Body of pancreas (tissue), 4 donors: ENCODE measurements at regions not wholly inside any gene's neighbourhood (a gene's known extent, or its start where the extent isn't known, plus 50 kb on each side); places are given as distances from the start of the nearest gene placed in this dataset.
"Not testable (repeated sequence)": the region's sequence is repeated elsewhere in the genome, so short reads cannot be mapped to it uniquely, and the experiment has no call there.

Experiments
- ATAC-seq: fragments of 150-250 bp; one replicate; pipeline ENCODE4 v1.9.1; 2016
- DNase-seq, 4 donors: peaks; one replicate each; pipeline ENCODE4 v3.0.0-alpha.2; 2019
- H3K27ac ChIP-seq, 4 donors: fragments of 200-600 bp; sonication (generic); 1 replicate in 3 of 4; 2 replicates in 1 of 4; pipeline versions ENCODE4 v1.5.1 to v1.6.1; 2016 to 2019; ENCODE audit warnings: mild to moderate bottlenecking in 1 of 4, mixed read lengths in 1 of 4, moderate library complexity in 1 of 4
- H3K27me3 ChIP-seq, 2 donors: fragments of 200-600 bp; sonication (generic); one replicate each; pipeline ENCODE4 v1.6.0; 2016; ENCODE audit warnings: mild to moderate bottlenecking in 1 of 2
- H3K36me3 ChIP-seq, 2 donors: fragments of 200-600 bp; sonication (generic); replicated peaks in 1 of 2; 2 replicates each; pipeline ENCODE4 v1.5.1; 2016; ENCODE audit warnings: low read depth in 2 of 2; ENCODE audit not compliant: insufficient read depth in 1 of 2
- H3K4me1 ChIP-seq: fragments of 200-600 bp; sonication (generic); one replicate; pipeline ENCODE4 v1.6.0; 2016
- H3K4me3 ChIP-seq, 2 donors: fragments of 200-600 bp; sonication (generic); 1 replicate in 1 of 2; 2 replicates in 1 of 2; pipeline ENCODE4 v1.5.1; 2016 to 2019
- H3K9me3 ChIP-seq, 3 donors: fragments of 200-600 bp; sonication (generic); 1 replicate in 2 of 3; 2 replicates in 1 of 3; pipeline ENCODE4 v1.5.1; 2016
- CTCF ChIP-seq, 7 experiments: fragments of 450-650 bp in 4 of 7; fragments of 200-600 bp in 3 of 7; sonication (generic) in 3 of 7; IDR thresholded peaks; one replicate each; pipeline ENCODE4 v1.5.1; 2016 to 2019; ENCODE audit warnings: antibody characterized with exemption in 7 of 7
- POLR2A ChIP-seq, 3 donors: fragments of 450-650 bp; IDR thresholded peaks; one replicate each; pipeline ENCODE4 v1.6.1; 2016; ENCODE audit warnings: antibody characterized with exemption in 3 of 3, mild to moderate bottlenecking in 2 of 3
- WGBS, 2 donors: methylation state at CpG; one replicate each; pipeline ENCODE4 v1.1.5; 2017; 5-methylcytosine and 5-hydroxymethylcytosine counted together
- intact Hi-C: fragments of 100-400 bp; cut with DNase I; formaldehyde crosslinking; loops from one replicate; pipeline ENCODE4 v1.15.1; 2023

- H3K9me3 ChIP-seq, result no peaks in the 10 kb centered on the region
- no peaks in the 10 kb centered on the region for H3K27me3 ChIP-seq
- no peak for DNase-seq
- no peaks in the 10 kb centered on the region for H3K4me1 ChIP-seq
- ATAC-seq, result no peak
- no peak overlapping the region for H3K4me3 ChIP-seq
- TF ChIP-seq CTCF (IDR thresholded peaks at IDR 0.05) (no peak), POLR2A (IDR thresholded peaks at IDR 0.05) (no peak)
- no peak overlapping the region for H3K27ac ChIP-seq
- 65 to 69% methylated on average over 2 of the region's 2 CpGs for WGBS, 2 donors
- no peaks in the 10 kb centered on the region for H3K36me3 ChIP-seq
- intact Hi-C loops, result no loop called here
Measured at GRCh38 chr2:167726788-167727187, 520.6 kb downstream of the STK39 start.

GRCh38 chr2:167721593-167721992 is 525.8 kb downstream of the STK39 start:
- H3K9me3 ChIP-seq, result no peaks in the 10 kb centered on the region
- ATAC-seq (no peak), DNase-seq (no peak)
- 77 to 82% methylated on average over 3 of the region's 3 CpGs for WGBS, 2 donors
- H3K4me1 ChIP-seq, result no peaks in the 10 kb centered on the region
- H3K4me3 ChIP-seq, result no peak overlapping the region
- H3K36me3 ChIP-seq, result no peaks in the 10 kb centered on the region
- no peaks in the 10 kb centered on the region for H3K27me3 ChIP-seq
- TF ChIP-seq CTCF (IDR thresholded peaks at IDR 0.05) (no peak), POLR2A (IDR thresholded peaks at IDR 0.05) (no peak)
- intact Hi-C loops, result no loop called here
- no peak overlapping the region for H3K27ac ChIP-seq

DNA sequence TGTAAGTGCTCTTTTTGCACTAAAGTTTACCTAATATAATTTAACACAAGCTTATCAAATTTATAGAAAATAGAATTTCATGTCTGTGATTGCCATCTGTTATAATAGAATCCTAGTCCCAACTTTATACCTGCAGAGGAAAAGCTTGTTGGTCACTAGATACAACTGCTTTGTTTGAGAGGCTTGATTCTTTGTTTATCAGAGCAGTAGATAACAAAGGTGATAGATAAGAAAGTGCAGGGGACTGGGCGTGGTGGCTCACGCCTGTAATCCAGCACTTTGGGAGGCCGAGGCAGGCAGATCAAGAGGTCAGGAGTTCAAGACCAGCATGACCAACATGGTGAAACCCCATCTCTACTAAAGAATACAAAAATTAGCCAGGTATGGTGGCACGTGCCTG is 528.0 kb downstream of the STK39 start:
- TF ChIP-seq POLR2A (IDR thresholded peaks at IDR 0.05) (no peak), CTCF (IDR thresholded peaks at IDR 0.05) (no peak)
- WGBS, 2 donors, result 76 to 87% methylated on average over 4 of the region's 4 CpGs
- H3K27ac ChIP-seq, result no peak overlapping the region

DNA sequence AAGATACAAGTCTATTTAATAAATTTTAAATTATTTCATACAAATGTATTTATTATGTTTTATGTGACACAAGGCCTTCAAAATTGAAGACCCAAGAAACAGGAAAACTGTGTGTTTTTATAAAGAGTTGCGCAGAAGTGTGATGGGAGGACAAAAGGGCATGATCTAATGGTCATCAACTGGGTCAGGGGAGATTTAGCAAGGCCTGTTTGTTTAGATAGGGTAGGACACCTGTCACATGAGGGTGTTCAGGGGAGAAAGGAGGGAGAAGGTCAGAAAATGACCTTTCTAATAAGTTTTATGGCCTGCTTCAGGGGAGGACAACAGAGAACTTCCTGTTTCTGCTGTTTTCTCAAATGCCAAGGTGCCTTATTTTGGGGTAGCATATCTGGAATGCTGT is 528.8 kb downstream of the STK39 start:
- H3K36me3 ChIP-seq, result no peaks in the 10 kb centered on the region
- H3K4me3 ChIP-seq, result no peak overlapping the region
- no peaks in the 10 kb centered on the region for H3K27me3 ChIP-seq
- ATAC-seq, result no peak
- WGBS, 2 donors, result 91 to 95% methylated on average over 1 of the region's 1 CpG
- no peak for DNase-seq
- TF ChIP-seq POLR2A (IDR thresholded peaks at IDR 0.05) (no peak), CTCF (IDR thresholded peaks at IDR 0.05) (no peak)
- no peaks in the 10 kb centered on the region for H3K9me3 ChIP-seq
- no peak overlapping the region for H3K27ac ChIP-seq
- H3K4me1 ChIP-seq, result no peaks in the 10 kb centered on the region
- intact Hi-C loops, result no loop called here

More for the DNA sequence above, 528.0 kb downstream of the STK39 start:
- Histone ChIP-seq H3K27me3 (no peaks in the 10 kb centered on the region), H3K36me3 (no peaks in the 10 kb centered on the region), H3K4me3 (no peak overlapping the region), H3K4me1 (no peaks in the 10 kb centered on the region), H3K9me3 (no peaks in the 10 kb centered on the region)
- ATAC-seq, result no peak
- DNase-seq, result no peak
- intact Hi-C loops, result no loop called here

DNA sequence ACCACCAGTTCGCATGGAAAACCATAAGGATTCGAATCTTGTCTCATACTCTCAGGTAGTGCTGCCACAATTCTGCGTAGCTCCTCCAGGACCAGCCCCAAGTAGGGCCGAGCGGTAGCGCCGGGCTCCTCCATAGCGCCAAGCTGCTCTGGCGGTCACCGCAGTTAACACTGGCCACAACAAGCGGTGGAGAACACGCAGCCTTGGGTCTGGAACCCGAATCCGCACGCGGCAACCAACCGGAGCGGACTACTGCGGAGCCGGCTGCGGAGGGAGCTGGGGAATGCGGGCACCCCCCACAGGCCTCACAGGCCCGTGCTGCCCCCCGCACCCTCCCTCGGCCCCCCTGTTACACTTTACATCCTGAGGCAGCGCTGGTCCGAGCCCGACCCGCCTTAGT is 531.5 kb downstream of the STK39 start:
- intact Hi-C loops, result no loop called here
- no peak for ATAC-seq
- no peaks in the 10 kb centered on the region for H3K4me1 ChIP-seq
- no peak for DNase-seq
- no peak overlapping the region for H3K27ac ChIP-seq
- WGBS, 2 donors, result 85% methylated on average over 16 to 29 of the region's 29 CpGs
- H3K9me3 ChIP-seq, result no peaks in the 10 kb centered on the region
- H3K36me3 ChIP-seq, result no peaks in the 10 kb centered on the region
- TF ChIP-seq POLR2A (IDR thresholded peaks at IDR 0.05), result no peak
- TF ChIP-seq CTCF (IDR thresholded peaks at IDR 0.05), result no peak
- H3K27me3 ChIP-seq, result no peaks in the 10 kb centered on the region
- no peak overlapping the region for H3K4me3 ChIP-seq

DNA sequence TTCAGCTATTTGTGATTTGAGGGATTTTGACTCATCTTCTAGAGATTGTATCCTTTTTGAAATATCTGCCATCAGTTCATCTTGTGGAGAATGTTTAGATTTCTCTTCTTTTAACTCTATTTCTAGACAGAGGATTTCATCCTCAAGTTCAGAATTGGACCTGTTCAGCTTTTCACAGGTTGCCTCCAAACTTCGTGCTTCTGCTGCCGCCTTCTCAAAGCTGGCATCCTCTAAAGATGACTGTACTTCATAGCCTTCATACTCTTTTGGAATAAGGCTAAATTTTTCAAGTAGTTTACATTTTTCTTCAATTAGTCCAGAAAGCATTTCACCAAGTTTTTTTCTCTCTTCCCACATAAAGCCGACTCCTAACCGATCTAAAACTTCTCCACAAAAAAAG is 531.9 kb downstream of the STK39 start:
- H3K4me3 ChIP-seq, H3K9me3 ChIP-seq, H3K27ac ChIP-seq, H3K4me1 ChIP-seq, H3K36me3 ChIP-seq, intact Hi-C loops, DNase-seq, ATAC-seq, H3K27me3 ChIP-seq: not testable (repeated sequence)
- WGBS, 2 donors, result 79 to 84% methylated on average over 4 of the region's 4 CpGs
